ENCODE measurements at regions not wholly inside any gene's neighbourhood (a gene's known extent, or its start where the extent isn't known, plus 50 kb on each side); places are given as distances from the start of the nearest gene placed in this dataset.

GRCh38 chr12:91920741-91921140 is 224.9 kb downstream of the BTG1 start:
- Histone ChIP-seq H3K9ac (ENCODE audit: low read length) (no peak overlapping the region), H3K9me3 (ENCODE audit: low read length) (no peaks in the 10 kb centered on the region), H2AFZ (ENCODE audit: low read length) (no peak overlapping the region), H3K27me3 (ENCODE audit: insufficient read depth, low read length) (no peaks in the 10 kb centered on the region), H3K9me2 (ENCODE audit: low read depth, low read length) (no peaks in the 10 kb centered on the region), H3K4me2 (ENCODE audit: low read length) (no peak overlapping the region), H3K36me3 (ENCODE audit: insufficient read depth, low read length) (no peaks in the 10 kb centered on the region), H3K79me2 (ENCODE audit: insufficient read depth, low read length) (no peaks in the 10 kb centered on the region), H3K4me1 (ENCODE audit: insufficient read depth, low read length, severe bottlenecking) (no peaks in the 10 kb centered on the region), H3K27ac (ENCODE audit: low read depth, low read length, poor library complexity, severe bottlenecking) (no peak overlapping the region), H3K4me3 (ENCODE audit: low read depth, low read length, poor library complexity, severe bottlenecking) (no peak overlapping the region), H3F3A (ENCODE audit: insufficient read depth, low read length) (no peaks in the 10 kb centered on the region), H4K20me1 (ENCODE audit: insufficient read depth, low read length) (no peaks in the 10 kb centered on the region)
- no peak for TF ChIP-seq CTCF (IDR thresholded peaks at IDR 0.05; ENCODE audit: low read length)
- no peak for TF ChIP-seq EZH2 (IDR thresholded peaks at IDR 0.05; ENCODE audit: borderline replicate concordance, low read length)

- Histone ChIP-seq H3K4me3 (ENCODE audit: low read depth, low read length, poor library complexity, severe bottlenecking) (no peak overlapping the region), H3K36me3 (ENCODE audit: insufficient read depth, low read length) (no peaks in the 10 kb centered on the region), H3K79me2 (ENCODE audit: insufficient read depth, low read length) (no peaks in the 10 kb centered on the region), H3F3A (ENCODE audit: insufficient read depth, low read length) (no peaks in the 10 kb centered on the region), H3K4me2 (ENCODE audit: low read length) (no peak overlapping the region), H3K9me3 (ENCODE audit: low read length) (no peaks in the 10 kb centered on the region), H3K27ac (ENCODE audit: low read depth, low read length, poor library complexity, severe bottlenecking) (no peak overlapping the region), H3K27me3 (ENCODE audit: insufficient read depth, low read length) (no peaks in the 10 kb centered on the region), H3K9me2 (ENCODE audit: low read depth, low read length) (no peaks in the 10 kb centered on the region), H4K20me1 (ENCODE audit: insufficient read depth, low read length) (no peaks in the 10 kb centered on the region), H3K9ac (ENCODE audit: low read length) (no peak overlapping the region), H3K4me1 (ENCODE audit: insufficient read depth, low read length, severe bottlenecking) (no peaks in the 10 kb centered on the region), H2AFZ (ENCODE audit: low read length) (no peak overlapping the region)
- TF ChIP-seq EZH2 (IDR thresholded peaks at IDR 0.05; ENCODE audit: borderline replicate concordance, low read length) = no peak
- no peak for TF ChIP-seq CTCF (IDR thresholded peaks at IDR 0.05; ENCODE audit: low read length)
These were observed 225.4 kb downstream of the BTG1 start for GRCh38 chr12:91920276-91920675.

- Histone ChIP-seq H3K79me2 (ENCODE audit: insufficient read depth, low read length) (no peaks in the 10 kb centered on the region), H3K9me2 (ENCODE audit: low read depth, low read length) (no peaks in the 10 kb centered on the region), H4K20me1 (ENCODE audit: insufficient read depth, low read length) (no peaks in the 10 kb centered on the region), H3K4me3 (ENCODE audit: low read depth, low read length, poor library complexity, severe bottlenecking) (no peak overlapping the region), H3F3A (ENCODE audit: insufficient read depth, low read length) (no peaks in the 10 kb centered on the region), H3K27me3 (ENCODE audit: insufficient read depth, low read length) (no peaks in the 10 kb centered on the region), H3K27ac (ENCODE audit: low read depth, low read length, poor library complexity, severe bottlenecking) (no peak overlapping the region), H3K36me3 (ENCODE audit: insufficient read depth, low read length) (no peaks in the 10 kb centered on the region), H3K4me1 (ENCODE audit: insufficient read depth, low read length, severe bottlenecking) (no peaks in the 10 kb centered on the region), H3K4me2 (ENCODE audit: low read length) (no peak overlapping the region), H3K9me3 (ENCODE audit: low read length) (no peaks in the 10 kb centered on the region), H3K9ac (ENCODE audit: low read length) (no peak overlapping the region), H2AFZ (ENCODE audit: low read length) (no peak overlapping the region)
- no peak for TF ChIP-seq EZH2 (IDR thresholded peaks at IDR 0.05; ENCODE audit: borderline replicate concordance, low read length)
- no peak for TF ChIP-seq CTCF (IDR thresholded peaks at IDR 0.05; ENCODE audit: low read length)
These were observed 227.2 kb downstream of the BTG1 start for GRCh38 chr12:91918431-91918830.
